GM18517 (cell line): ENCODE measurements at regions not wholly inside any gene's neighbourhood (a gene's known extent, or its start where the extent isn't known, plus 50 kb on each side); places are given as distances from the start of the nearest gene placed in this dataset.
"Not testable (repeated sequence)": the region's sequence is repeated elsewhere in the genome, so short reads cannot be mapped to it uniquely, and the experiment has no call there.

ENCODE experiments used
- ATAC-seq: cut with Tn5 transposase; IDR thresholded peaks from one replicate; pipeline ENCODE4 v1.9.1; 2021; ENCODE audit warnings: mild to moderate bottlenecking, moderate library complexity; ENCODE audit not compliant: unreplicated experiment

DNA sequence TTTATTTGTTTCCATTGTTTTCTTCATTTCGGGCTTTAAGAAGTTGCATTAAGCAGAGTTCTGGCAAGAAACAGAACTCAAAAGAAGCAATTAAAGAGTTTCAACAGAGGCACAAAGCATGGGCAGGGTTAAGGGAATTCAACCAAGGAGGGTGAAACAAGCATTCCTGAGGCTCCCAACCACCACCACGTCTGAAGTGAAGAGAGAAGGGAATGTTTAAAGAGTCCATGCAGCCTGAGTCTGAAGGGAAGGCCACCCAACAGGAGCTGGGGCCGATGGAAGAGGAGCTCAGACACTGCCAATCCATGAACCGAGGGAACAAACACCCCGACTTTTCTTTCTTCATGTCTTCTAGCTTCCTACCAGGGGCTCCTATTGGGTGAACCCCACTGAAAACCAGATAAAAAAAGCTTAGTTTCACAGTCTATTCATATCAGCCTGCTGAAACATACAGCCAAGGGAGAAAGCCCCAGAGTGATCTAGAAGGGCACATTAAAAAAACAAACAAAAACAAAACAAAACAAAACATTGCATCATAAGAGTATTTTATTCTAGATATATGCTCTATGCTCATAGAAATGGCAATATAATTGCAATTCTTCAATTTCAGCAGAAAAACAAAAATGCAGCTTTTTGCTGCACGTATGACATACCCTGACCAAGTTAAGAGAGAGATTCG lies 592.1 kb downstream of the TTLL7 start:
- peak; percentile 37 for ATAC-seq

GRCh38 chr1:83405789-83406188 lies 593.1 kb downstream of the TTLL7 start:
- peak; percentile 72 for ATAC-seq

DNA sequence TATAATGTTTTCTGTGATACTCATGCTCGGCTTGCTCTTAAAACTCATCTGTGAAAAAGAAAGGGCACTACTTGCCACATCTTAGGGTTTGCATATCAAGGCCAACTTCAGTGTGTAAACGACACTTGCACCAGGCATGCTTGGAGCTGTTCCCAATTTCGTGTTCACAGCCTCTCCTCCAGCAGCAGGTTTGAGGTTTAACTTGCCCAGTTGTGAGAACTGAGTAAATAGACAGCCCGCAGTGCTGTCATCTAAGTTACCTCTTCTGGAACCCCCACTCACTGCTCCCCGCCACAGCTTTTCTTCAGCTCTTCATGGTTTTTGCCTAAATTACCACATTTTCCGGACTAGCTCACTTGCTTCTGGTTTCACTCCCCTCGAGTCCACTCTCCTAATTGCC lies 595.4 kb downstream of the TTLL7 start:
- ATAC-seq, result not testable (repeated sequence)

DNA sequence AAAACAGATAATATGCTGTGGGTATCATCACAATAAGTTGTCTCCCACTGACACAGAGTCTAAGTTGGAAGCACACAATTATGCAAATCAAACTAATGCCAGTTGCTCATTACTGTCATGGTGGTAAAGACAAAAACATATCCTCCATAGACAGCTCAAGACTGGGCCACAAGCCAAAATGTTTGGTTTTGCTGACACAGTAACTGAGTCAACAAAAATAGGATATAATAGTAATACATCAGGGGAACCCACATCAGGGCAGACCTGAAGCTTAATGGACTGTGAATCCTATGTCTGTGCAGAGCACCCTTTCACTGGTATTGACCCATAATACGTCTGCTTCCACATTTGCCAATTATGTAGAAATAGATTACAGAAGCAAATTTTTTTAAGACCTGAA lies 597.8 kb downstream of the TTLL7 start:
- not testable (repeated sequence) for ATAC-seq

DNA sequence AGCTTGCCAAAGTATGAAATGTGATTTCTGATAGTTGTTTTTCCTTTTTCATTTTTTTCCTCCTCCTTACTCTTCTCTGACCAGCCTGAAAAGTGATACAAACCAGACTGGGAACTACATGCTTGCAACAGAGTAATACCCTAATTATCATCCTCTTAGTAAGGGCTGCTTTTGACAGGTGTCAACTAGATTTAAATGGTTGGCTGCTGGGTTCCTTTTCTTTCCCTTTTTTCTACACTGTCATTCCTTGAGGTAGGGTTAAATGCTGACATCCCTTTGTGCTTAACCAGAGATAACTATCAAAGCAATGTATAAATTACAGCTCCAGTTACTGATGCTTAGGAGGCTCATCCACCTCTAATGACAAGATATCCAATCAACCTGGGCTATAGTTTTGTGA lies 598.8 kb downstream of the TTLL7 start:
- ATAC-seq, result not testable (repeated sequence)

DNA sequence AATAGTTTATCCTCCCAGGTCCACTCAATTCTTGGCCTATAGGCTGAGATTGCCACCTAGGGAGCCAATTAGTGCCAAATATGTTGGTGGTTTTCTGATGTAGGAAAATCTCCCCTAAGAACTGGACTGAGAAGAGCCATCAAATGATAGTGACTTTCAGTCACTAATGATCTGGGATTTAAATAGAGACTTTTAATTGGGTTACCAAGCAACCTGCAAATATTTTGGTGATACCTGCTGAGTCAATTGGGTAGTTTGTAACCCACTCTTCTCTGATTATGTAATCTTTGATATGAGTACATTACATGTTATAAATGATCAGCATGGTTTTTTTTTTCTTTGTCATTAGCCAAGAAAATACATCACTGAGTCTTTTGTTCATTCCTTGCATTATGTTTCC lies 600.8 kb downstream of the TTLL7 start:
- ATAC-seq, result not testable (repeated sequence)

DNA sequence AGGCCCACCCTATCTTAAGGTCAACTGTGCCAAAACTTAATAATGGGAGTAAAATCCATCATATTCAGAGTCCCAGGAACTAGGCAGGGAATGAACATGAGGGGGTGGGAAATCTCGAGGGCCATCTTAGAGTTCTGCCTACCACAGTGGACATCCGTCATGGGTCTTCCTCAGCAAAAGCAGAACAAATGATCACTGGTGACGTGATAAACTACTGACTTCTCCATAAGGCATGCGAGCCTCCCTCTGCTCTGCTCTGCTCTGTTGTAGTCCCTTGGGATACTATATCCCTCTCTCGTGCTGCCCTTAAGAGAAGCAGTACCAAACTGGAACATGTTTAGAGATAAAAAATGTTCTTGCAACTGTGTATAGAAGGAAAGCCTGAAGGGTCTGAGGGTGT lies 603.8 kb downstream of the TTLL7 start:
- not testable (repeated sequence) for ATAC-seq

DNA sequence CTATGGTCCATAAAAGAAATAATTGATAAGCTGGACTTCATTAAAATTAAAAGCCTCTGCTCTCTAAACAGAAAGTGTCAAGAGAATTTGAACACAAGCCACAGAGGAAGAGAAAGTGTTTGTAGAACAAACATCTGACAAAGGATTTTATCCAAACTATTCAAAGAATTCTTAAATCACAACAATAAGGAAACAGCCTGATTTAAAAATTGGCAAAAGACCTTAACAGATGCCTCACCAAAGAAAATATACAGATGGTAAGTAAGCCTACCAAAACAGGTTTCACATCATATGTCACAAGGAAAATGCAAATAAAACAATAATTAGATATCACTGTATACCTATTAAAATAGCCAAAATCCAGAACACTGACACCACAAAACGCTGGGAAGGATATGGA lies 612.0 kb downstream of the TTLL7 start:
- not testable (repeated sequence) for ATAC-seq

- ATAC-seq, result not testable (repeated sequence)
Measured at GRCh38 chr1:83383107-83383506, 615.8 kb downstream of the TTLL7 start.

DNA sequence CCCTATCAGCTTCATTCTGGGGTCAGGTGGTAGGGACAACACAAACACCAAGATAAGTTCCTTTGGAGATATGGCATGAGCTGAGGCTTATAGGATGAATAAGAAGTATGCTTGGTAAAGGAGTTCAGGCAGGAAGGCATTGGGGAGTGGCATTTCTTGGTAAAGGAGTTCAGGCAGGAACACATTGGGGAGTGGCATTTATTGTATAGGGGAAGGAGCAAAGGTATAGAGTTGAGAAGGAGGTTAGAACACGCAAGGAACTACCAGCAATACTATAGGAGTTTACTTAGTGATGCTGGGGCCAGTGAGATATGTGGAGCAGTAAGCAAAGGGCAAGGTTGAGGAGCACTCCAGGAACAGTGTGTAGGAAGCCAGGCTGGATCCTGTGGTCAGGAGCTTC lies 625.9 kb downstream of the TTLL7 start:
- ATAC-seq, result not testable (repeated sequence)

DNA sequence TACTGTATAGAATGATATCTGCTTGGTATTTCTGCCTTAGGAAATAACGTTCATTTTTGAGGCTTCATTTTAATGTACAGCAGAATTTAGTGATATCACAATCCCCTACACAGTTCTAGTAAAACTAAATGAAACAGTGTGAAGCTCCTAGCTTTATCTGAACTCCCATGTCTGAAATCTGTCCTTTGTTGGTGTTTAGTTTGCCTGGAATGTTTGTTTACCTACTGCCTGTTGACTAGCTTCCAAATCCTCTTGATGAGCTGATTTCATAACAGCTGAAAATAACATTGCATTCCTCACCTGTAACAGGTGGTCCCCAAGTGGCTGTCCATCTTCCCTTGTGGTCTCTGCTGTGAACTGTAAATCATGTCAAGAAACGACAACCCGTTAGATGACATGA lies 629.1 kb downstream of the TTLL7 start:
- not testable (repeated sequence) for ATAC-seq

DNA sequence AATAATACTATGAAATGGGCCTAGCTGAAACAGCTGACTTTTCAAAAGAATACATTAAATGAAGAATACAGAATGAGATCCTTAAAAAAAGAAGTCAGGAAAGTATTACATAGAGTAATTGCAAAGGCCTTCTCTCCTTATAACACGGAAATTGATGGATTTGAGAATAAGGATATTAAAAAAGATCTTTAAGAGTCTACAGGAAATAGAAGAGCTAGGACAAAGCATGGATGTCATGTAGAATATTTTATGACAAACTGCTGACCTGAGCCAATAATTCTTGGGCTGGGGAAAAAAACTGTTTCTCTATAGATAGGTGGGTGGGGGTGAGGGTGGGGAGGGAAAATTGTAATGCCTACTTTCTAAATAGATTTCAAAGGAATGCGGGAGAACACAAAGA lies 633.6 kb downstream of the TTLL7 start:
- not testable (repeated sequence) for ATAC-seq

GRCh38 chr1:83345375-83345774 lies 653.6 kb downstream of the TTLL7 start:
- ATAC-seq, result not testable (repeated sequence)

DNA sequence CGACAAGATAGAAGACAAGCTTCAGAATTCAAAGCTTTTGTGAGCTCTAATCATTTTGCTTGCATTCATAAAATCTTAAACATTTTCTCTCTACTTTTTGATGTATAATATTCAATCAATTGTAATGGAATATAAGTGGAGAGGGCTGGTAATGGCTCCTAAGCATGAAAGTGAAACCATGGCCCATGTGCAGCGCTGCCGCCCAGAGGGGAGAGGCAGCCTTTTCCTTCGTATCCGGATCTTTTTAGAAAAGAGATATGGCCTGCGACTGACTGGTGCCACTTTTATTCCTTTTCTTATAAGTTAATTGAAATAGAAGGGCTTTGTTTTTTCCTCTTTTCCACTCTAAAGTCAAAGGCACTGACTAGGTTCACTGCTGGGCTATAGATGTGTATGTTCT lies 655.2 kb downstream of the TTLL7 start:
- ATAC-seq, result not testable (repeated sequence)

- not testable (repeated sequence) for ATAC-seq
Measured at GRCh38 chr1:83342995-83343394, 655.9 kb downstream of the TTLL7 start.

DNA sequence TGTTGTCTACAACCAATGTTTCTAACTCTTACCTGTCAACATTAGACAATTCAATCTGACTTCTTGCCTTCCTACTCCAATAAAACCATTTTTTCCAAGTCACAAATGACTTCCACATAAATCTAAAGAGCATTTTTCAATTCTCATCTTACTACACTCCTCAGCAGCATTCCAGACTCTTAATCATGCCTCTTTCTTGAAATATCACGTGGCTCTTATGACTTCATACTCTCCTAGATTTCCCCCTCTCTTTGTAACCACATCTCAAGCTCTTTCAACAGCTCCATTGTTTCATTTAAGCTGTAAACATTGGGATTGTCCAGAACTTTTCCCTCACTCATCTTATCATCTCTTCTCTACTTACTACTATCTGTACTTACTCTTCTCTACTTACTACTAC lies 666.6 kb downstream of the TTLL7 start:
- ATAC-seq, result not testable (repeated sequence)

GRCh38 chr1:83318366-83318765 lies 680.6 kb downstream of the TTLL7 start:
- no peak for ATAC-seq

GRCh38 chr1:83315446-83315845 lies 683.5 kb downstream of the TTLL7 start:
- not testable (repeated sequence) for ATAC-seq

DNA sequence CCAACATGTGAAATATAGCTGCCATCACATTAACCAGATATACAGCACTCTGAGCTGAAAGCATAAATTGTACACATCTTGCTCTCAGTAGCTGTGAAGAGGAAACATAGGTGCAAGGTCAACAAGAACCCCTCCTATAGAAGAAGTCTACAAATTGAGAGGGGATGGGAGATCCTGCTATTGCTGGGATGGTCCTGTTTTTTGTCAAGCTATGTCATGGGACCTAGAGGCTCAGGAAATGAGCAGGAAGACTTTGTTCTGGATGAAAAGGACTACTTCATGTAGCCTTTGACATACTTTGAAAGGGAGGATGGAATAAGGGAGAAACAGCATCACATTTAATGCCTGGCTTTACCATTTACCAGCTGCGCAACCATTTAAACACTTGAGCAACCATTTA lies 688.8 kb downstream of the TTLL7 start:
- not testable (repeated sequence) for ATAC-seq

DNA sequence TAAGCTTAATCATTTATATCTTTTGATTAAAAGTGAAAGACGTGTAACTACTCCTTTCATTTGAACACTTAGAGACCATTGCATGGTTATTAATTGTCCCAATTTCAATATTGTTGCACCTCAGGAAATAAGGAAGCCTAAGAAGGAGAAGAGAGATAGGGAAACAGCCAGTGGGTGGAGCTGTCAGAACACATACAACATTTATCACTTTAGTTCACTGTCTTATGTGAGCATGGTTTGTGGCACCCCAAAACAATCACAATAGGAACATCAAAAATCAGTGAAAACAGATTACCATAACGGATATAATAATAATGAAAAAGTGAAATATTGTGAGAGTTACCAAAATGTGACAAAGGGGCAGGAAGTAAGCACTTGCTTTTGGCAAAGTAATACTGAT lies 689.9 kb downstream of the TTLL7 start:
- ATAC-seq, result not testable (repeated sequence)

- not testable (repeated sequence) for ATAC-seq
Measured at GRCh38 chr1:83306811-83307210, 692.1 kb downstream of the TTLL7 start.

DNA sequence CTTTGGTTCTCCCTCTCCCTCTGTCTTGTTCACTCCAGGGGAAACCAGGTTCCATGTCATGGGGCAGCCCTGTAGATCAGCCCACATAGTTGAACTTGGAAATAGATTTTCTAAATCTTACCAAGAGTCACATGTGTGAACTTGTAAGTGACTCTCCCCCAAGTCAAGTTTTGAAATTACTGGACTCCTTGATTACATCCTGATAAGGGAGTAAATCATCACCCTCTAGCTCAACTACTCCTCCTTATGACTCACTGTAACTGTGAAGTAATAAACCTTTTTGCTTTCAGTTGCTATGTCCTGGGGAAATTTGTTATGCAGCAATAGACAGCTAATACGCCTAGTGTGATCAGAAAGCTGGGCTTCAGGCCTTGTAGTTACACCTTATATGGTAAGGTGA lies 703.3 kb downstream of the TTLL7 start:
- not testable (repeated sequence) for ATAC-seq

DNA sequence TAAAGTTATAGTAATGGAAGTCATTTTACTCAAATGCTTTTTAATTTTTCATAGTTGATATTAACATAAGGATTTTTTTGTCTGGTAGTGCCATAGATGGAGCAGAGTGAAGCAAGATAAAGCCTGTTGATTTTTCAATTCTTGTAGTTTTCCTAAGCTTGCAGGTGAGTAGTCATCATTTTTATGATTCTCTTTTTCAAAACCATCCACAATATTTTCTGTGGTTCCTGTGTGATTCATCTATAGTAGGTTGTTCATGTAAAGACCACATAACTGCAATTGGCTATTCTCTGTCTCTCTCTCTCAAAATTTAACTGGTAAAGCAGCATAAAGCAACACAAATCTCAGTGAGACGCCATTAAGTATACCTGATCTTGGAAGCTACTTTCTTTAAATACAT lies 711.5 kb downstream of the TTLL7 start:
- not testable (repeated sequence) for ATAC-seq
